ENCODE measurements at regions not wholly inside any gene's neighbourhood (a gene's known extent, or its start where the extent isn't known, plus 50 kb on each side); places are given as distances from the start of the nearest gene placed in this dataset.

GRCh38 chr7:445020-445419 lies 74.6 kb downstream of the PDGFA start:
- TF ChIP-seq, protein P1, sequence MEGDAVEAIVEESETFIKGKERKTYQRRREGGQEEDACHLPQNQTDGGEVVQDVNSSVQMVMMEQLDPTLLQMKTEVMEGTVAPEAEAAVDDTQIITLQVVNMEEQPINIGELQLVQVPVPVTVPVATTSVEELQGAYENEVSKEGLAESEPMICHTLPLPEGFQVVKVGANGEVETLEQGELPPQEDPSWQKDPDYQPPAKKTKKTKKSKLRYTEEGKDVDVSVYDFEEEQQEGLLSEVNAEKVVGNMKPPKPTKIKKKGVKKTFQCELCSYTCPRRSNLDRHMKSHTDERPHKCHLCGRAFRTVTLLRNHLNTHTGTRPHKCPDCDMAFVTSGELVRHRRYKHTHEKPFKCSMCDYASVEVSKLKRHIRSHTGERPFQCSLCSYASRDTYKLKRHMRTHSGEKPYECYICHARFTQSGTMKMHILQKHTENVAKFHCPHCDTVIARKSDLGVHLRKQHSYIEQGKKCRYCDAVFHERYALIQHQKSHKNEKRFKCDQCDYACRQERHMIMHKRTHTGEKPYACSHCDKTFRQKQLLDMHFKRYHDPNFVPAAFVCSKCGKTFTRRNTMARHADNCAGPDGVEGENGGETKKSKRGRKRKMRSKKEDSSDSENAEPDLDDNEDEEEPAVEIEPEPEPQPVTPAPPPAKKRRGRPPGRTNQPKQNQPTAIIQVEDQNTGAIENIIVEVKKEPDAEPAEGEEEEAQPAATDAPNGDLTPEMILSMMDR (tag by site-specific recombination; IDR thresholded peaks at IDR 0.05) = no peak
- TF ChIP-seq ZNF146 (tag by site-specific recombination; IDR thresholded peaks at IDR 0.05) (no peak), ZNF37A (tag by site-specific recombination; IDR thresholded peaks at IDR 0.05) (no peak), TRIM28 (IDR thresholded peaks at IDR 0.05; ENCODE audit: borderline replicate concordance, low read length) (no peak), YY1 (tag by site-specific recombination; IDR thresholded peaks at IDR 0.05) (no peak), ZNF777 (tag by site-specific recombination; IDR thresholded peaks at IDR 0.05; ENCODE audit: borderline replicate concordance) (no peak), ZNF274 (IDR thresholded peaks at IDR 0.05; ENCODE audit: low read length) (no peak), ZNF274 (tag by site-specific recombination; IDR thresholded peaks at IDR 0.05; ENCODE audit: borderline replicate concordance) (no peak), ZNF391 (tag by site-specific recombination; IDR thresholded peaks at IDR 0.05; ENCODE audit: borderline replicate concordance, low read depth) (no peak), ZNF341 (tag by site-specific recombination; IDR thresholded peaks at IDR 0.05; ENCODE audit: low read depth) (no peak), REST (tag by site-specific recombination; IDR thresholded peaks at IDR 0.05) (no peak), ZNF670 (tag by site-specific recombination; IDR thresholded peaks at IDR 0.05; ENCODE audit: low read depth) (no peak), ZNF792 (tag by site-specific recombination; IDR thresholded peaks at IDR 0.05) (no peak)
- TF ChIP-seq, protein P2, sequence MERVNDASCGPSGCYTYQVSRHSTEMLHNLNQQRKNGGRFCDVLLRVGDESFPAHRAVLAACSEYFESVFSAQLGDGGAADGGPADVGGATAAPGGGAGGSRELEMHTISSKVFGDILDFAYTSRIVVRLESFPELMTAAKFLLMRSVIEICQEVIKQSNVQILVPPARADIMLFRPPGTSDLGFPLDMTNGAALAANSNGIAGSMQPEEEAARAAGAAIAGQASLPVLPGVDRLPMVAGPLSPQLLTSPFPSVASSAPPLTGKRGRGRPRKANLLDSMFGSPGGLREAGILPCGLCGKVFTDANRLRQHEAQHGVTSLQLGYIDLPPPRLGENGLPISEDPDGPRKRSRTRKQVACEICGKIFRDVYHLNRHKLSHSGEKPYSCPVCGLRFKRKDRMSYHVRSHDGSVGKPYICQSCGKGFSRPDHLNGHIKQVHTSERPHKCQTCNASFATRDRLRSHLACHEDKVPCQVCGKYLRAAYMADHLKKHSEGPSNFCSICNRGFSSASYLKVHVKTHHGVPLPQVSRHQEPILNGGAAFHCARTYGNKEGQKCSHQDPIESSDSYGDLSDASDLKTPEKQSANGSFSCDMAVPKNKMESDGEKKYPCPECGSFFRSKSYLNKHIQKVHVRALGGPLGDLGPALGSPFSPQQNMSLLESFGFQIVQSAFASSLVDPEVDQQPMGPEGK (tag by site-specific recombination; IDR thresholded peaks at IDR 0.05) = no peak

Measured in HEK293 (cell line).